Stimulated activated effector memory CD8-positive, alpha-beta T cell treated with anti-CD3 and anti-CD28 coated beads, Interleukin-12 subunit alpha, Interleukin-12 subunit beta, amount 100 ng/mL, for 72 hours (primary cell): ENCODE measurements at regions not wholly inside any gene's neighbourhood (a gene's known extent, or its start where the extent isn't known, plus 50 kb on each side); places are given as distances from the start of the nearest gene placed in this dataset.
"Not testable (repeated sequence)": the region's sequence is repeated elsewhere in the genome, so short reads cannot be mapped to it uniquely, and the experiment has no call there.

Experiments used
- ATAC-seq: fragments of 150-1000 bp; cut with Tn5 transposase; 2 replicates; pipeline ENCODE4 v1.10.0; 2021
- DNase-seq, 2 donors: peaks; one replicate each; pipeline ENCODE4 v3.0.0; 2021 to 2022; ENCODE audit warnings: low spot score in 2 of 2
- H3K27ac Mint-ChIP-seq: one replicate; pipeline ENCODE4 v1.8.0; 2022; ENCODE audit warnings: mild to moderate bottlenecking, mixed read lengths
- H3K36me3 Mint-ChIP-seq: one replicate; pipeline ENCODE4 v1.8.0; 2022; ENCODE audit warnings: mild to moderate bottlenecking, mixed read lengths
- H3K4me1 Mint-ChIP-seq: one replicate; pipeline ENCODE4 v1.8.0; 2022; ENCODE audit warnings: mixed read lengths
- H3K4me3 Mint-ChIP-seq: one replicate; pipeline ENCODE4 v1.8.0; 2022; ENCODE audit warnings: mild to moderate bottlenecking, mixed read lengths
- H3K9me3 Mint-ChIP-seq: one replicate; pipeline ENCODE4 v1.8.0; 2022; ENCODE audit warnings: mixed read lengths

- H3K4me3 Mint-ChIP-seq, result no peak overlapping the region
- H3K27ac Mint-ChIP-seq, result no peak overlapping the region
These were observed 179.7 kb upstream of the ST6GALNAC5 start for GRCh38 chr1:76687307-76688175.

GRCh38 chr1:76690766-76691165 lies 176.5 kb upstream of the ST6GALNAC5 start:
- Mint-ChIP-seq H3K4me3 (no peak overlapping the region), H3K9me3 (peaks cover 3% of the 10 kb centered on the region), H3K27ac (no peak overlapping the region), H3K36me3 (no peaks in the 10 kb centered on the region), H3K4me1 (no peaks in the 10 kb centered on the region)
- no peak for ATAC-seq
- no peak for DNase-seq

More at GRCh38 chr1:76687307-76688175, 179.7 kb upstream of the ST6GALNAC5 start:
- ATAC-seq (no peak), DNase-seq (no peak)
- no peaks in the 10 kb centered on the region for H3K36me3 Mint-ChIP-seq
- no peaks in the 10 kb centered on the region for H3K4me1 Mint-ChIP-seq
- H3K9me3 Mint-ChIP-seq, result peaks cover 3% of the 10 kb centered on the region

GRCh38 chr1:76695535-76695934 lies 171.7 kb upstream of the ST6GALNAC5 start:
- Mint-ChIP-seq H3K9me3 (peaks cover 3% of the 10 kb centered on the region), H3K4me3 (no peak overlapping the region), H3K4me1 (no peaks in the 10 kb centered on the region), H3K27ac (no peak overlapping the region), H3K36me3 (no peaks in the 10 kb centered on the region)
- ATAC-seq (no peak), DNase-seq (no peak)

- Mint-ChIP-seq H3K4me3 (no peak overlapping the region), H3K27ac (no peak overlapping the region), H3K36me3 (no peaks in the 10 kb centered on the region), H3K9me3 (no peaks in the 10 kb centered on the region), H3K4me1 (no peaks in the 10 kb centered on the region)
- ATAC-seq (no peak), DNase-seq (no peak)
These were observed 169.9 kb upstream of the ST6GALNAC5 start for GRCh38 chr1:76697361-76697760.

- H3K36me3 Mint-ChIP-seq, H3K27ac Mint-ChIP-seq, DNase-seq, H3K4me1 Mint-ChIP-seq, H3K4me3 Mint-ChIP-seq, H3K9me3 Mint-ChIP-seq: not testable (repeated sequence)
- peak; percentile 11 for ATAC-seq
These were observed 167.6 kb upstream of the ST6GALNAC5 start for GRCh38 chr1:76699646-76700045.

GRCh38 chr1:76700200-76700599 lies 167.1 kb upstream of the ST6GALNAC5 start:
- ATAC-seq, result peak; percentile 43
- not testable (repeated sequence) for DNase-seq, H3K36me3 Mint-ChIP-seq, H3K4me3 Mint-ChIP-seq, H3K4me1 Mint-ChIP-seq, H3K9me3 Mint-ChIP-seq, H3K27ac Mint-ChIP-seq

GRCh38 chr1:76705560-76705959 lies 161.7 kb upstream of the ST6GALNAC5 start:
- peaks cover 2% of the 10 kb centered on the region for H3K9me3 Mint-ChIP-seq
- DNase-seq (no peak), ATAC-seq (no peak)
- no peaks in the 10 kb centered on the region for H3K36me3 Mint-ChIP-seq
- H3K27ac Mint-ChIP-seq, result no peak overlapping the region
- H3K4me1 Mint-ChIP-seq, result no peaks in the 10 kb centered on the region
- H3K4me3 Mint-ChIP-seq, result no peak overlapping the region

GRCh38 chr1:76713535-76713934 lies 153.7 kb upstream of the ST6GALNAC5 start:
- Mint-ChIP-seq H3K36me3 (no peaks in the 10 kb centered on the region), H3K4me3 (no peak overlapping the region), H3K27ac (no peak overlapping the region), H3K4me1 (no peaks in the 10 kb centered on the region), H3K9me3 (no peaks in the 10 kb centered on the region)
- no peak for DNase-seq
- ATAC-seq, result peak; percentile 70

- Mint-ChIP-seq H3K27ac (no peak overlapping the region), H3K9me3 (peaks cover 2% of the 10 kb centered on the region), H3K4me1 (no peaks in the 10 kb centered on the region), H3K4me3 (no peak overlapping the region), H3K36me3 (no peaks in the 10 kb centered on the region)
- DNase-seq (no peak), ATAC-seq (no peak)
These were observed 151.8 kb upstream of the ST6GALNAC5 start for GRCh38 chr1:76715474-76715873.

GRCh38 chr1:76723949-76724348 lies 143.3 kb upstream of the ST6GALNAC5 start:
- DNase-seq, result no peak
- ATAC-seq, result no peak
- Mint-ChIP-seq H3K4me1 (no peaks in the 10 kb centered on the region), H3K27ac (no peak overlapping the region), H3K36me3 (no peaks in the 10 kb centered on the region), H3K9me3 (peaks cover 2% of the 10 kb centered on the region), H3K4me3 (no peak overlapping the region)

GRCh38 chr1:76724816-76725215 lies 142.5 kb upstream of the ST6GALNAC5 start:
- Mint-ChIP-seq H3K36me3 (no peaks in the 10 kb centered on the region), H3K4me3 (no peak overlapping the region), H3K9me3 (no peaks in the 10 kb centered on the region), H3K4me1 (no peaks in the 10 kb centered on the region), H3K27ac (no peak overlapping the region)
- no peak for DNase-seq
- ATAC-seq, result no peak

GRCh38 chr1:76725864-76726619 lies 141.2 kb upstream of the ST6GALNAC5 start:
- no peaks in the 10 kb centered on the region for H3K4me1 Mint-ChIP-seq
- H3K27ac Mint-ChIP-seq, result no peak overlapping the region
- H3K9me3 Mint-ChIP-seq, result no peaks in the 10 kb centered on the region
- no peak for DNase-seq
- H3K36me3 Mint-ChIP-seq, result no peaks in the 10 kb centered on the region
- ATAC-seq, result no peak
- H3K4me3 Mint-ChIP-seq, result no peak overlapping the region

- Mint-ChIP-seq H3K27ac (no peak overlapping the region), H3K36me3 (no peaks in the 10 kb centered on the region), H3K4me3 (no peak overlapping the region), H3K4me1 (no peaks in the 10 kb centered on the region), H3K9me3 (no peaks in the 10 kb centered on the region)
- ATAC-seq, result peak; percentile 31
- no peak for DNase-seq
These were observed 139.8 kb upstream of the ST6GALNAC5 start for GRCh38 chr1:76727520-76727919.

- H3K27ac Mint-ChIP-seq, result no peak overlapping the region
- DNase-seq, result no peak
- no peak overlapping the region for H3K4me3 Mint-ChIP-seq
- H3K36me3 Mint-ChIP-seq, result no peaks in the 10 kb centered on the region
- H3K9me3 Mint-ChIP-seq, result no peaks in the 10 kb centered on the region
- ATAC-seq, result no peak
- no peaks in the 10 kb centered on the region for H3K4me1 Mint-ChIP-seq
These were observed 138.1 kb upstream of the ST6GALNAC5 start for GRCh38 chr1:76729142-76729541.

GRCh38 chr1:76730027-76730426 lies 137.3 kb upstream of the ST6GALNAC5 start:
- no peak for DNase-seq
- ATAC-seq, result no peak
- no peaks in the 10 kb centered on the region for H3K4me1 Mint-ChIP-seq
- H3K4me3 Mint-ChIP-seq, result no peak overlapping the region
- H3K27ac Mint-ChIP-seq, result no peak overlapping the region
- H3K36me3 Mint-ChIP-seq, result no peaks in the 10 kb centered on the region
- no peaks in the 10 kb centered on the region for H3K9me3 Mint-ChIP-seq

GRCh38 chr1:76738355-76738754 lies 128.9 kb upstream of the ST6GALNAC5 start:
- H3K9me3 Mint-ChIP-seq, H3K36me3 Mint-ChIP-seq, DNase-seq, H3K4me3 Mint-ChIP-seq, ATAC-seq, H3K27ac Mint-ChIP-seq, H3K4me1 Mint-ChIP-seq: not testable (repeated sequence)
